GM23248 (cell line): ENCODE measurements at regions not wholly inside any gene's neighbourhood (a gene's known extent, or its start where the extent isn't known, plus 50 kb on each side); places are given as distances from the start of the nearest gene placed in this dataset.

Source experiments
- EZH2 ChIP-seq: fragments of 200-600 bp; sonication (generic); IDR thresholded peaks from 2 replicates; pipeline ENCODE4 v1.6.1; 2018; ENCODE audit warnings: antibody characterized with exemption, mild to moderate bottlenecking; ENCODE audit not compliant: insufficient read depth, poor library complexity, severe bottlenecking
- EZH2phosphoT487 ChIP-seq: fragments of 200-600 bp; sonication (generic); IDR thresholded peaks from 2 replicates; pipeline ENCODE4 v1.6.1; 2018; ENCODE audit warnings: antibody characterized with exemption, moderate library complexity, mild to moderate bottlenecking, low read depth; ENCODE audit not compliant: insufficient read depth

DNA sequence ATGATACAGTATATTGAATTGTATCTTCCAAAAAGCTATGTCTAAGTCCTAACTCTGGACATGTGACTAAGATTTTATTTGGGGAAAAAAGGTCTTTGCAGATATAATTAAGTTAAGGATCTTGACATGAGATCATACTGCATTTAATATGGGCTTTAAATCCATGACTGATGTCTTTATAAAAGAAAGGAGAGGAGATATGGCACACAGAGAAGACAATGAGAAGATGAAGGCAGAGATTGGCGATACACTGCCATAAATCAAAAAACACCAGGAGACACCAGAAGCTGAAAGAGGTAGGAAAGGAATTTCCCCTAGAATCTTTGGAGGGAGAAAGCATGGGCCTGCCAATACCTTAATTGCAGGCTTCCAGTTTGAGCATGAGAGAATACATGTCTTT is 1450.2 kb downstream of the HACE1 start:
- TF ChIP-seq EZH2 = no peak
- TF ChIP-seq EZH2phosphoT487 = no peak
